Fibroblast of pulmonary artery (primary cell): ENCODE measurements at regions not wholly inside any gene's neighbourhood (a gene's known extent, or its start where the extent isn't known, plus 50 kb on each side); places are given as distances from the start of the nearest gene placed in this dataset.
"Not testable (repeated sequence)": the region's sequence is repeated elsewhere in the genome, so short reads cannot be mapped to it uniquely, and the experiment has no call there.

Source experiments
- DNase-seq: peaks from one replicate; pipeline ENCODE4 v3.0.0-alpha.2; 2010; ENCODE audit warnings: low read depth
- H3K4me3 ChIP-seq: replicated peaks from 2 replicates; pipeline ENCODE4 v1.5.1; 2011; ENCODE audit warnings: low read depth, mild to moderate bottlenecking, control low read depth, low read length, moderate library complexity
- TF ChIP-seq, protein P1 (sequence below): IDR thresholded peaks from 2 replicates; pipeline ENCODE4 v1.5.1; 2011; ENCODE audit warnings: mild to moderate bottlenecking, control low read depth, low read length, inconsistent platforms; ENCODE audit errors: missing control alignments

- TF ChIP-seq, protein P1, sequence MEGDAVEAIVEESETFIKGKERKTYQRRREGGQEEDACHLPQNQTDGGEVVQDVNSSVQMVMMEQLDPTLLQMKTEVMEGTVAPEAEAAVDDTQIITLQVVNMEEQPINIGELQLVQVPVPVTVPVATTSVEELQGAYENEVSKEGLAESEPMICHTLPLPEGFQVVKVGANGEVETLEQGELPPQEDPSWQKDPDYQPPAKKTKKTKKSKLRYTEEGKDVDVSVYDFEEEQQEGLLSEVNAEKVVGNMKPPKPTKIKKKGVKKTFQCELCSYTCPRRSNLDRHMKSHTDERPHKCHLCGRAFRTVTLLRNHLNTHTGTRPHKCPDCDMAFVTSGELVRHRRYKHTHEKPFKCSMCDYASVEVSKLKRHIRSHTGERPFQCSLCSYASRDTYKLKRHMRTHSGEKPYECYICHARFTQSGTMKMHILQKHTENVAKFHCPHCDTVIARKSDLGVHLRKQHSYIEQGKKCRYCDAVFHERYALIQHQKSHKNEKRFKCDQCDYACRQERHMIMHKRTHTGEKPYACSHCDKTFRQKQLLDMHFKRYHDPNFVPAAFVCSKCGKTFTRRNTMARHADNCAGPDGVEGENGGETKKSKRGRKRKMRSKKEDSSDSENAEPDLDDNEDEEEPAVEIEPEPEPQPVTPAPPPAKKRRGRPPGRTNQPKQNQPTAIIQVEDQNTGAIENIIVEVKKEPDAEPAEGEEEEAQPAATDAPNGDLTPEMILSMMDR = no peak
- no peak overlapping the region for H3K4me3 ChIP-seq
Measured at GRCh38 chr12:93092649-93092945, 163.5 kb upstream of the EEA1 start.

GRCh38 chr12:93093243-93093642 is 164.1 kb upstream of the EEA1 start:
- DNase-seq = no peak
- no peak overlapping the region for H3K4me3 ChIP-seq
- TF ChIP-seq, protein P1 = no peak

More at GRCh38 chr12:93092649-93092945, 163.5 kb upstream of the EEA1 start:
- no peak for DNase-seq

GRCh38 chr12:93094222-93094621 is 165.1 kb upstream of the EEA1 start:
- not testable (repeated sequence) for H3K4me3 ChIP-seq, DNase-seq

DNA sequence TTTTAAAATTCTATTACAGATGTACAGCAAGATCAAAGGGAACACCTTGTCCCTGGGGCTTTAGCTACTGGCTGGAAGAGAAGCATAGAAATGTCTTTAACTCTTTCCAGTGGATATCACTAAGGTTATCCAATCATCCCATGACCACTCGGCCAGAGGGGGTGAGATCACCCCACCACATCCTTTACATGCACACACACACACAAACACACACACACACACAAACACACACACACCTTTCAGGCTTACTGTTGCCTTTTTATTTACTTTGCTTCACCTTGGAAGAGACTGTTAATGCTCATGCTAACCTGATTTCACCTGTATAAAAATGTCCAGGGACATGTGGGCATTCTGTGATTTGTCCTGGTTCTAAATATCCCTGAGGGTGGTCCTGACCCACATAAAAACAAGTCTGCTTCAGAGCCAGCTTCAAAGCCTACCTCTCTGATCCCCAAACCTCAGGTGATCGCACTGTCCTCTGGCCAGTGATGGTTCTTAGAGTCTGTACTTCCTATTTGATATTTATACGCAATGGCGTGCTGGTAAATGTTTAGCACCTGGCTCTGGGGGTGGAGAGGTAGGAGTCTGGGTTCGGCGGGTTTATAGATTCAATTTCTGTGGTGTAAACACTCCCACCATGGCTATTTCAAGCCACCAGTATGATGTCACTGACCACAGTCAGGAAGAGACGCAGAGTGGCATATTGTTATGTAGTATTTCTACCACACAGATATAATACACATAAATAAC is 166.1 kb upstream of the EEA1 start:
- no peak for DNase-seq
- no peak overlapping the region for H3K4me3 ChIP-seq
- TF ChIP-seq, protein P1 = no peak

DNA sequence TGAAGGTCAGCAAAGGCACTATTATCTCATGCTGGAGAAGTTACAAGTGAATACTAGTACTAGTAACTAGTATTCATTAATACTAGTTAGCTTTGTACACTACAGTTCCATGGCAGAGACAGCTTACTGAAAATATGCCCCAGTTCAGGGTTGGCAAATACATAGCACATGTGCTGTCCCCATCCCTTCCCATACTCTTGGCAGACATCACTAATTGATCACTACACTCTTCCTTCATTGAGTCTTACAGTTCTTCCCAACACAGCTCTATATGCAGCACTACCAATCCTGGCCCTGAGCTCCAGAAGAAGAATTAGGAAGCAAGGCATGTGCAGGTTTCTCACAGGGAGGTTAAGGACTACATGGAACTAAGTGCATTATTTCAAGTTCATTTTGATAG is 168.3 kb upstream of the EEA1 start:
- no peak overlapping the region for H3K4me3 ChIP-seq
- TF ChIP-seq, protein P1 = no peak
- no peak for DNase-seq

- H3K4me3 ChIP-seq = no peak overlapping the region
- DNase-seq = peak; percentile 57
- TF ChIP-seq, protein P1 = peak; percentile 35
Measured at GRCh38 chr12:93098077-93098476, 169.0 kb upstream of the EEA1 start.

DNA sequence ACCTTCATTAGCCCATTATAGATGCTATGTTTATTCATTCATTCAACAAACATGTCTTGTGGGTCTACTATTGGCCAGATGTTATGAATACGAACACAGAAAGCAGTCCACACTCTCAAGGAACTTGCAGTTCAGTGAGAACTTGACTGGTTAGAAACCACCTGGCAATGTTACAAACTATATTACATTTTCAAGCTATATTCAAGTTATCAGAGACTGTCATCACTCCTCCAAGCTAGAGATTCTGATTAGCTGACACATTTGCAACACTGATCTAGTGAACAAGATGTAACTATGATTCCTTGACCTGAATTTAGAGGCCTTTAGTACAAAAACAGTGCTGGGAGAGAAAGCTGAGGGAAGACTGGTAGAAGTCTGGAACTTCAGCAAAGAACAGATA is 170.7 kb upstream of the EEA1 start:
- H3K4me3 ChIP-seq = no peak overlapping the region
- DNase-seq = no peak
- TF ChIP-seq, protein P1 = no peak
